Endothelial cell (in vitro differentiated cells): ENCODE measurements at regions not wholly inside any gene's neighbourhood (a gene's known extent, or its start where the extent isn't known, plus 50 kb on each side); places are given as distances from the start of the nearest gene placed in this dataset.

Experiments used
- DNase-seq: peaks from one replicate; pipeline ENCODE4 v3.0.0; 2021; ENCODE audit warnings: low spot score
- H3K27ac Mint-ChIP-seq: one replicate; pipeline ENCODE4 v1.8.0; 2021; ENCODE audit warnings: mixed read lengths, inconsistent platforms; ENCODE audit not compliant: unreplicated experiment
- H3K27me3 Mint-ChIP-seq: one replicate; pipeline ENCODE4 v1.8.0; 2021; ENCODE audit warnings: mild to moderate bottlenecking, moderate library complexity, mixed read lengths, inconsistent platforms; ENCODE audit not compliant: unreplicated experiment
- H3K36me3 Mint-ChIP-seq: one replicate; pipeline ENCODE4 v1.8.0; 2021; ENCODE audit warnings: mild to moderate bottlenecking, low read depth, mixed read lengths, inconsistent platforms; ENCODE audit not compliant: unreplicated experiment
- H3K4me1 Mint-ChIP-seq: one replicate; pipeline ENCODE4 v1.8.0; 2021; ENCODE audit warnings: mild to moderate bottlenecking, mixed read lengths, inconsistent platforms; ENCODE audit not compliant: unreplicated experiment
- H3K4me3 Mint-ChIP-seq: one replicate; pipeline ENCODE4 v1.8.0; 2021; ENCODE audit warnings: mild to moderate bottlenecking, mixed read lengths, inconsistent platforms; ENCODE audit not compliant: unreplicated experiment
- H3K9me3 Mint-ChIP-seq: one replicate; pipeline ENCODE4 v1.8.0; 2021; ENCODE audit warnings: mixed read lengths, inconsistent platforms; ENCODE audit not compliant: unreplicated experiment
- CTCF ChIP-seq: fragments of 200-600 bp; sonication (generic); IDR thresholded peaks from one replicate; pipeline ENCODE4 v1.5.0; 2021; ENCODE audit warnings: antibody characterized with exemption; ENCODE audit not compliant: unreplicated experiment

GRCh38 chr1:208652296-208653160 lies 408.3 kb upstream of the PLXNA2 start:
- Mint-ChIP-seq H3K27me3 (no peaks in the 10 kb centered on the region), H3K27ac (no peak overlapping the region)
- TF ChIP-seq CTCF = peak; percentile 82

GRCh38 chr1:208653426-208653825 lies 409.2 kb upstream of the PLXNA2 start:
- Mint-ChIP-seq H3K36me3 (no peaks in the 10 kb centered on the region), H3K27ac (no peak overlapping the region), H3K4me1 (peaks cover 14% of the 10 kb centered on the region), H3K27me3 (no peaks in the 10 kb centered on the region), H3K4me3 (no peak overlapping the region), H3K9me3 (no peaks in the 10 kb centered on the region)
- no peak for DNase-seq
- no peak for TF ChIP-seq CTCF

More at GRCh38 chr1:208652296-208653160, 408.3 kb upstream of the PLXNA2 start:
- peak; percentile 42 for DNase-seq
- Mint-ChIP-seq H3K9me3 (no peaks in the 10 kb centered on the region), H3K4me3 (no peak overlapping the region), H3K36me3 (no peaks in the 10 kb centered on the region), H3K4me1 (peaks cover 14% of the 10 kb centered on the region)

- peaks cover 14% of the 10 kb centered on the region for H3K4me1 Mint-ChIP-seq
- no peaks in the 10 kb centered on the region for H3K36me3 Mint-ChIP-seq
- TF ChIP-seq CTCF = peak; percentile 66
- DNase-seq = peak; percentile 17
- H3K9me3 Mint-ChIP-seq = no peaks in the 10 kb centered on the region
- H3K27me3 Mint-ChIP-seq = no peaks in the 10 kb centered on the region
- H3K4me3 Mint-ChIP-seq = no peak overlapping the region
- no peak overlapping the region for H3K27ac Mint-ChIP-seq
Observed at GRCh38 chr1:208654241-208654640, 410.1 kb upstream of the PLXNA2 start.

GRCh38 chr1:208665936-208666335 lies 421.8 kb upstream of the PLXNA2 start:
- DNase-seq = no peak
- Mint-ChIP-seq H3K27ac (no peak overlapping the region), H3K36me3 (no peaks in the 10 kb centered on the region), H3K9me3 (no peaks in the 10 kb centered on the region), H3K4me1 (no peaks in the 10 kb centered on the region), H3K4me3 (no peak overlapping the region), H3K27me3 (peaks cover 2% of the 10 kb centered on the region)
- TF ChIP-seq CTCF = no peak

GRCh38 chr1:208668991-208669390 lies 424.8 kb upstream of the PLXNA2 start:
- Mint-ChIP-seq H3K27ac (no peak overlapping the region), H3K27me3 (peaks cover 2% of the 10 kb centered on the region), H3K36me3 (no peaks in the 10 kb centered on the region), H3K9me3 (no peaks in the 10 kb centered on the region), H3K4me1 (no peaks in the 10 kb centered on the region), H3K4me3 (no peak overlapping the region)
- DNase-seq = peak; percentile 23
- no peak for TF ChIP-seq CTCF
